Esophagus squamous epithelium (tissue), 4 donors: ENCODE measurements at regions not wholly inside any gene's neighbourhood (a gene's known extent, or its start where the extent isn't known, plus 50 kb on each side); places are given as distances from the start of the nearest gene placed in this dataset.

Experiments
- POLR2A ChIP-seq, 4 donors: fragments of 450-650 bp; IDR thresholded peaks; one replicate each; pipeline ENCODE4 v1.6.1; 2017; ENCODE audit warnings: antibody characterized with exemption in 4 of 4, mild to moderate bottlenecking in 4 of 4, moderate library complexity in 3 of 4
- TF ChIP-seq, protein P1 (sequence below), 6 experiments: fragments of 450-650 bp in 4 of 6; fragments of 200-600 bp in 2 of 6; sonication (generic) in 2 of 6; IDR thresholded peaks; one replicate each; pipeline ENCODE4 v1.5.1; 2016 to 2019; ENCODE audit warnings: antibody characterized with exemption in 6 of 6, mild to moderate bottlenecking in 4 of 6, moderate library complexity in 4 of 6

- TF ChIP-seq, protein P1, sequence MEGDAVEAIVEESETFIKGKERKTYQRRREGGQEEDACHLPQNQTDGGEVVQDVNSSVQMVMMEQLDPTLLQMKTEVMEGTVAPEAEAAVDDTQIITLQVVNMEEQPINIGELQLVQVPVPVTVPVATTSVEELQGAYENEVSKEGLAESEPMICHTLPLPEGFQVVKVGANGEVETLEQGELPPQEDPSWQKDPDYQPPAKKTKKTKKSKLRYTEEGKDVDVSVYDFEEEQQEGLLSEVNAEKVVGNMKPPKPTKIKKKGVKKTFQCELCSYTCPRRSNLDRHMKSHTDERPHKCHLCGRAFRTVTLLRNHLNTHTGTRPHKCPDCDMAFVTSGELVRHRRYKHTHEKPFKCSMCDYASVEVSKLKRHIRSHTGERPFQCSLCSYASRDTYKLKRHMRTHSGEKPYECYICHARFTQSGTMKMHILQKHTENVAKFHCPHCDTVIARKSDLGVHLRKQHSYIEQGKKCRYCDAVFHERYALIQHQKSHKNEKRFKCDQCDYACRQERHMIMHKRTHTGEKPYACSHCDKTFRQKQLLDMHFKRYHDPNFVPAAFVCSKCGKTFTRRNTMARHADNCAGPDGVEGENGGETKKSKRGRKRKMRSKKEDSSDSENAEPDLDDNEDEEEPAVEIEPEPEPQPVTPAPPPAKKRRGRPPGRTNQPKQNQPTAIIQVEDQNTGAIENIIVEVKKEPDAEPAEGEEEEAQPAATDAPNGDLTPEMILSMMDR (IDR thresholded peaks at IDR 0.05), result no peak
- TF ChIP-seq POLR2A (IDR thresholded peaks at IDR 0.05), result no peak
These were observed 333.1 kb upstream of the RBMS3 start for GRCh38 chr3:28947751-28948150.
